ENCODE measurements at regions not wholly inside any gene's neighbourhood (a gene's known extent, or its start where the extent isn't known, plus 50 kb on each side); places are given as distances from the start of the nearest gene placed in this dataset.
A peak's percentile ranks its signal among the peaks of the same experiment; 100 is the strongest.

DNA sequence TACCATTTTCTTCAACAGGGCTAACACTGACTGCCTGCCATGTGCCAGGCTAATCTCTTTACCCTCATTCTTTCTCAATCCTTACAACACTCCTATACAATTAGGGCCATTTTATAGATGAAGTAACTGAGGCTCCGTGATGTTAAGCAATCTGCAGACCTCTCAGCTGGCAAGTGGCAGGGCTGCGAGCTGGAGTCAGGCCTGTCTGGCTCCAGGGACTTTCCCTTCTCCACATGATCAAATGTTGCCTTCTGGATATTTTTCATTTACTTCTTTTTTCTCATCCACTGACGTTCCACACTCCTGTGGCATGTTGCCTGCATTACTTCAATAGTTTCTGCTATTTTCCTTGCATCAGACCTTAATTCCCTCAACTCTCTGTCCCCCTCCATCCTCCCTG lies 55.2 kb upstream of the TAGAP start:
- no peak for DNase-seq

DNA sequence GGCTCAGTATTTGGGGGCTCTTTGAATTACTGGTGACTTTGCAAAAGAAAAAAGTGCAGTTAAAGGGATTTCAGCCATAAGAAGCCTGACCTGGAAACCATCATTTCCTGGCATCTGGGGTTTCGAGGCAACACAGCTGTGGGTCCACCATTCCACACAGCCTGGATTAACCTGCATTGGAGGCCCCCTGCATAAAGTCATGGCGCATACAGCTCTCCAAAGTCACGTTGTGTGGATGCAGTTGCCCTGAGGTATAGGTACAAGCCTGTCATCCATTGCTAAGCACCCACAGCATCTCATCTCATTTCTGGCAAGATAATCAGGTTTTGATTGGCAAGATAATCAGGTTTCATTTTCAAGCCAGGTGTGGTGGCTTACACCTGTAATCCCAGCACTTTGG lies 54.5 kb upstream of the TAGAP start:
- no peak for DNase-seq

DNA sequence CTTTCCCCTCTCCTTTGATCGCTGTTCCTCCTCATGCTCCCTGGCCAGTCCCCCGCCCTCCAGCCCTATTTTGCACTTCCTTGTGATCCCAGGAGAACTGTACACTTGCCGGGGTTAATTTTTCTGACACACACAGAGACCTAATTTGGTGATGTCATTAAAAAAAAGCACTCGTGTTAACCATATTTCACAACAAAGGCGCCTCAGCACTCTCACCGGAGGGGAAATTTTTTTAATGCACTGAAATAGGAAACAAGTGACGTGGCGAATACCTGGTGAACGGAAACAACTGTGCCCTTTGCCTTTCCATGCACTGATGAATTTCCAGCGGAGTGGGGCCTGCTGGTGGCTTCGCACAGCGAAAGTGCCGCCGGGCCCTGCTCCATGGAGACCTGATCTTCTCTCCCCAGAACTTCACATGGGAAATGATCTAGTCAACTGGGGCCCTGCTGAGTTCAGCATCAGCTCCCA lies 53.9 kb upstream of the TAGAP start:
- no peak for DNase-seq

DNA sequence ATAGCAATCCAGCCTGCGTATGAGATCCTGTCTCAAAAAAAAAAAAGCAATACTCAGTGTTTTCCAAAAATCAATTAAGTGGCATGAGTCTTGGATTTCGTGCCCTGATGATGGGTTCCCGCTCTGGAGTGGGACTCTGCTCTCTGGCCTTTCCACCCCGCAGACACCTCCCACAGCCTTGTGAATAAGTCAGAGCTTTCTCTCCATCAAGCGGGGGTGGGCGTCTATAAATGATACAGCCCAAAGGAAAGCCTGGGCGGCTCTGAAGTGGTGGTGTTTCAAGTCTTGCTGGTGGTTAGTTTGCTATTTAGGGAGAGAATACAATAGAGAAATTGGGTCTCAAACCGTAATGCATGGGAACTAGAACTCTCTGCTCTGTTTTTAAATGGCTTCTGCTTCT lies 52.5 kb upstream of the TAGAP start:
- DNase-seq, result no peak

DNA sequence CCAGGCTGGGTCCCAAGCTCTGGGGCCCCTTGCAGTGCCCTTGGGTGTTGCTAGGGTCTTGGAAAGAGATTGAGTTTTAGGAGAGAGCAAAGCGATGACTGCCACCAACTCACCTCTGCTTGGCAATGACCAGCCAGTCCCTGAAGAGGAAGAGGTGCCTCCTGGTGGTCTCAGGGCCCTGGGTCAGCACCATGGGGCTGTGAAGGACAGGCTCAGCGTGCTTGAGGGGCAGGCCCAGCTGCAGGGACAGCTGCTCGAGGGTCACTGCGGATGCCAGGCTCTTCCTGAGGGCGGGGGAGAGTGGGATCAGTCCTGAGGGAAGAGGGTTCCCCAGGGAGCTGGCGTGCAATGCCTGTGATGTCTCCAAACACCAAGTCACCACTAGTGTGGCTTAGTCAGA lies 50.8 kb upstream of the TAGAP start:
- peak; percentile 51 to 56 (median 51) for DNase-seq

DNA sequence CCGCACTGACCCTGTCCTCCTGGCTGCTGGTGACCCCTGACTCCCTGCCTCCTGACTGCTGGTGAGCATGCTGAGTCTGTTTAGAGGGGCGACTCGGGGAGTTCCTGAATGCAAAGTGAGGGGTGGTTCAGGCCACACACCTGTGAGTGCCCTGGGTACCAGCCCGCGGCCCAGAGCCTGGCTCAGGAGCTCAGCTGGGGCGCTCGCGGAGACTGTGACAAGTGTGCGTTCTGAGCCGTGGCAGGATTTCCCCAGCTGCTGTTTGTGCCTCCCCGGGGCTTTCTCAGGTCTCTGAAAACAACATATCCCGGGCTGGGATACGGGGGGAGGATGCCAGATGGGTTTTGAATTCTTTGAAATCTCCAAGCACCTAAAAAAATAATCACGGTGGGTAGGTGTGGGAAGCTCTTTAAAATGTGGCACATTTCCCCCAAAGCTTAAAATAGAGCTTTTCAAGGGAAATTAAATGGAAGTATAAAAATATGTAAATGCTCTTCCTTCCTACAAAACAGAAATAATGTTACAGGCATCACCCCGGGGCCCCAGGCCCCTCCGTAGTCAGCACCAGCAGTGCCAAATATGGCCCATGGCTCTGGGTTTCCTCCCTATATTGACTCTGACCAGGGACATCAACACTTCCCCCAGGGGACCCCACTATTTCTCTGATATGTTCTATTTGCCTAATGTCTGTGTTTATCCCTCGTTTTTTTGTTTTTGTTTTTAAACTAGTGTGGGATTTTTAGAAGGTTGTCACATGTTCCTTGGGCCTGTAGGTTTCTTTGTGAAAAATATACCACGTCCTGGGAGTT lies 49.9 kb upstream of the TAGAP start:
- DNase-seq, result no peak

Data from muscle of back (tissue), 3 donors.